ENCODE measurements at regions not wholly inside any gene's neighbourhood (a gene's known extent, or its start where the extent isn't known, plus 50 kb on each side); places are given as distances from the start of the nearest gene placed in this dataset.

DNA sequence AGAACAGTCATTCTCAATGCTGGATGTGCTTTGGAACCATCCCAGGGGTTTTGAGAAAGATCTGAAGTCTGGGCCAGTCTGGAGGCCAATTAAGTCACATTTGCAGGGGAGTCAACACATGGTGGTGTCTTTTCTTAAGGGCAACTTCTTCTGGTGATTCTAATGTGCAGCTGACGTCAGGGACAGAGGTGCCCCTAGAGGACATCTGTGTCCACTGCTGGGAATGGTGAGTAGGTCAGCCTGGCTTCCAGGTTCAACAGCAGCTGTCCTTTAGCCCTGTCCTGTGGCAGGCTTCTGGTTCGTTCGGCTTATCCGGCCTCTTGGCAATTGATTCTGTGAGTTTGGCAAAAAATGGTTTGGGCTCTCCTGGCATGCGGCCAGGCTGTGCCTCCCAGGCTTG lies 269.7 kb upstream of the HABP2 start:
- TF ChIP-seq EZH2 (IDR thresholded peaks at IDR 0.05; ENCODE audit: low read length, missing control alignments): no peak
- TF ChIP-seq, protein P1, sequence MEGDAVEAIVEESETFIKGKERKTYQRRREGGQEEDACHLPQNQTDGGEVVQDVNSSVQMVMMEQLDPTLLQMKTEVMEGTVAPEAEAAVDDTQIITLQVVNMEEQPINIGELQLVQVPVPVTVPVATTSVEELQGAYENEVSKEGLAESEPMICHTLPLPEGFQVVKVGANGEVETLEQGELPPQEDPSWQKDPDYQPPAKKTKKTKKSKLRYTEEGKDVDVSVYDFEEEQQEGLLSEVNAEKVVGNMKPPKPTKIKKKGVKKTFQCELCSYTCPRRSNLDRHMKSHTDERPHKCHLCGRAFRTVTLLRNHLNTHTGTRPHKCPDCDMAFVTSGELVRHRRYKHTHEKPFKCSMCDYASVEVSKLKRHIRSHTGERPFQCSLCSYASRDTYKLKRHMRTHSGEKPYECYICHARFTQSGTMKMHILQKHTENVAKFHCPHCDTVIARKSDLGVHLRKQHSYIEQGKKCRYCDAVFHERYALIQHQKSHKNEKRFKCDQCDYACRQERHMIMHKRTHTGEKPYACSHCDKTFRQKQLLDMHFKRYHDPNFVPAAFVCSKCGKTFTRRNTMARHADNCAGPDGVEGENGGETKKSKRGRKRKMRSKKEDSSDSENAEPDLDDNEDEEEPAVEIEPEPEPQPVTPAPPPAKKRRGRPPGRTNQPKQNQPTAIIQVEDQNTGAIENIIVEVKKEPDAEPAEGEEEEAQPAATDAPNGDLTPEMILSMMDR (conservative IDR thresholded peaks at IDR 0.05 in 1 of 2, IDR thresholded peaks at IDR 0.05 in 1 of 2; ENCODE audit: low read depth in 1 of 2, low read length in 2 of 2): no peak

Measured in fibroblast of lung (primary cell).